B cell (primary cell): ENCODE measurements at regions not wholly inside any gene's neighbourhood (a gene's known extent, or its start where the extent isn't known, plus 50 kb on each side); places are given as distances from the start of the nearest gene placed in this dataset.

Experiments
- ATAC-seq: fragments of 200-7000 bp; cut with Tn5 transposase; one replicate; pipeline ENCODE4 v1.10.0; 2021; ENCODE audit warnings: low read depth, mild to moderate bottlenecking, moderate number of reproducible peaks, moderate library complexity
- CTCF ChIA-PET: fragments of 350-600 bp; sonication (Branson Sonifier 250); formaldehyde crosslinking; loops from one replicate; lab custom pipeline; 2021; ENCODE audit warnings: antibody characterized with exemption, inconsistent platforms; lab: Charles Lee
- POLR2A ChIA-PET: fragments of 350-600 bp; sonication (Branson Sonifier 250); formaldehyde crosslinking; loops from one replicate; lab custom pipeline; 2021; ENCODE audit warnings: antibody characterized with exemption; lab: Charles Lee
- DNase-seq: peaks from one replicate; pipeline ENCODE4 v3.0.0; 2013
- H2AFZ ChIP-seq: 2 replicates; pipeline ENCODE4 v1.6.1; 2012; ENCODE audit warnings: mild to moderate bottlenecking, low read depth, low read length; ENCODE audit not compliant: insufficient read depth, poor library complexity, severe bottlenecking
- H3K27ac ChIP-seq, 2 donors: 1 replicate in 1 of 2; 2 replicates in 1 of 2; pipeline ENCODE4 v1.5.1; 2012 to 2013; ENCODE audit warnings: low read length in 2 of 2, mild to moderate bottlenecking in 2 of 2, moderate library complexity in 1 of 2
- H3K27me3 ChIP-seq, 4 experiments: fragments of 200-600 bp in 1 of 4; sonication (generic) in 1 of 4; replicated peaks in 1 of 4; 1 replicate in 2 of 4; 2 replicates in 2 of 4; pipeline versions ENCODE4 v1.6.1 to v1.7.0; 2013 to 2016; ENCODE audit warnings: low read length in 3 of 4, mild to moderate bottlenecking in 2 of 4, mixed read lengths in 1 of 4, moderate library complexity in 1 of 4; ENCODE audit not compliant: insufficient read depth in 4 of 4, control insufficient read depth in 3 of 4; ENCODE audit errors: control extremely low read depth in 1 of 4
- H3K36me3 ChIP-seq, 2 experiments: replicated peaks in 1 of 2; 1 replicate in 1 of 2; 2 replicates in 1 of 2; pipeline versions ENCODE4 v1.6.1 to v1.7.1; 2013; ENCODE audit warnings: low read length in 1 of 2; ENCODE audit not compliant: insufficient read depth in 2 of 2, control insufficient read depth in 1 of 2; ENCODE audit errors: control extremely low read depth in 1 of 2, extremely low read depth in 1 of 2
- H3K4me1 ChIP-seq, 2 donors: fragments of 200-600 bp in 1 of 2; sonication (generic) in 1 of 2; 1 replicate in 1 of 2; 2 replicates in 1 of 2; pipeline versions ENCODE4 v1.5.1 to v1.6.1; 2013 to 2017; ENCODE audit warnings: low read length in 2 of 2; ENCODE audit not compliant: control insufficient read depth in 2 of 2, insufficient read depth in 2 of 2
- H3K4me2 ChIP-seq: replicated peaks from 2 replicates; pipeline ENCODE3; 2012; ENCODE audit warnings: mild to moderate bottlenecking, low read depth, low read length; ENCODE audit not compliant: poor library complexity, severe bottlenecking
- H3K4me3 ChIP-seq, 5 experiments: fragments of 200-600 bp in 1 of 5; sonication (generic) in 1 of 5; 1 replicate in 3 of 5; 2 replicates in 2 of 5; pipeline versions ENCODE4 v1.5.1 to v1.7.0; 2011 to 2016; ENCODE audit warnings: low read length in 4 of 5, mild to moderate bottlenecking in 4 of 5, low read depth in 2 of 5, control low read depth in 1 of 5, moderate library complexity in 1 of 5; ENCODE audit not compliant: insufficient read depth in 1 of 5; ENCODE audit errors: control extremely low read depth in 1 of 5, extremely low read depth in 1 of 5
- H3K79me2 ChIP-seq: fragments of 200-600 bp; sonication (generic); one replicate; pipeline ENCODE4 v1.6.0; 2016; ENCODE audit warnings: low read length; ENCODE audit not compliant: control insufficient read depth, insufficient read depth
- H3K9ac ChIP-seq: fragments of 200-600 bp; sonication (generic); 2 replicates; pipeline ENCODE4 v1.6.1; 2017; ENCODE audit warnings: mild to moderate bottlenecking, low read length, moderate library complexity
- H3K9me3 ChIP-seq, 3 donors: one replicate each; pipeline versions ENCODE4 v1.6.1 to v1.7.1; 2013; ENCODE audit warnings: low read length in 2 of 3; ENCODE audit not compliant: control insufficient read depth in 2 of 3, insufficient read depth in 1 of 3; ENCODE audit errors: control extremely low read depth in 1 of 3
- H4K20me1 ChIP-seq: 2 replicates; pipeline ENCODE4 v1.6.0; 2012; ENCODE audit warnings: mild to moderate bottlenecking, low read length; ENCODE audit not compliant: insufficient read depth, control insufficient read depth, poor library complexity, severe bottlenecking
- H3K27ac Mint-ChIP-seq: one replicate; pipeline ENCODE4 v1.8.0; 2021; ENCODE audit warnings: mixed read lengths
- H3K27me3 Mint-ChIP-seq: one replicate; pipeline ENCODE4 v1.8.0; 2021; ENCODE audit warnings: mixed read lengths
- H3K4me1 Mint-ChIP-seq: one replicate; pipeline ENCODE4 v1.8.0; 2021; ENCODE audit warnings: mixed read lengths
- H3K4me3 Mint-ChIP-seq: one replicate; pipeline ENCODE4 v1.8.0; 2021; ENCODE audit warnings: mixed read lengths
- H3K9me3 Mint-ChIP-seq: one replicate; pipeline ENCODE4 v1.8.0; 2022; ENCODE audit warnings: mixed read lengths; ENCODE audit not compliant: insufficient read depth
- EZH2 ChIP-seq: IDR thresholded peaks from 2 replicates; pipeline ENCODE4 v1.6.1; 2012; ENCODE audit warnings: borderline replicate concordance, low read depth, mild to moderate bottlenecking, moderate library complexity, low read length; ENCODE audit not compliant: insufficient read depth, poor library complexity, severe bottlenecking
- WGBS: methylation state at CpG from one replicate; pipeline ENCODE4 v1.1.5; 2013; ENCODE audit warnings: missing lambda C conversion rate; ENCODE audit not compliant: insufficient coverage; 5-methylcytosine and 5-hydroxymethylcytosine counted together
- intact Hi-C: fragments of 100-400 bp; cut with micrococcal nuclease; formaldehyde crosslinking; loops from one replicate; pipeline ENCODE4 v1.10.0; 2022
- TF ChIP-seq, protein P1 (sequence below): fragments of 200-600 bp; IDR thresholded peaks from one replicate; pipeline ENCODE4 v1.8.0; 2022; ENCODE audit warnings: antibody characterized with exemption, mild to moderate bottlenecking

GRCh38 chr9:103700195-103700962 is 393.7 kb upstream of the SMC2 start:
- Mint-ChIP-seq H3K27me3 (no peaks in the 10 kb centered on the region), H3K9me3 (no peaks in the 10 kb centered on the region), H3K4me3 (no peak overlapping the region), H3K4me1 (no peaks in the 10 kb centered on the region), H3K27ac (no peak overlapping the region)
- CTCF ChIA-PET = no interaction called here
- no peak overlapping the region for H3K9ac ChIP-seq
- no peaks in the 10 kb centered on the region for H3K79me2 ChIP-seq
- WGBS = 57% methylated on average over 1 of the region's 3 CpGs
- H3K4me3 ChIP-seq = no peak overlapping the region
- H3K36me3 ChIP-seq = no peaks in the 10 kb centered on the region
- H3K4me2 ChIP-seq = no peak overlapping the region
- ATAC-seq = no peak
- POLR2A ChIA-PET = no interaction called here
- TF ChIP-seq, protein P1, sequence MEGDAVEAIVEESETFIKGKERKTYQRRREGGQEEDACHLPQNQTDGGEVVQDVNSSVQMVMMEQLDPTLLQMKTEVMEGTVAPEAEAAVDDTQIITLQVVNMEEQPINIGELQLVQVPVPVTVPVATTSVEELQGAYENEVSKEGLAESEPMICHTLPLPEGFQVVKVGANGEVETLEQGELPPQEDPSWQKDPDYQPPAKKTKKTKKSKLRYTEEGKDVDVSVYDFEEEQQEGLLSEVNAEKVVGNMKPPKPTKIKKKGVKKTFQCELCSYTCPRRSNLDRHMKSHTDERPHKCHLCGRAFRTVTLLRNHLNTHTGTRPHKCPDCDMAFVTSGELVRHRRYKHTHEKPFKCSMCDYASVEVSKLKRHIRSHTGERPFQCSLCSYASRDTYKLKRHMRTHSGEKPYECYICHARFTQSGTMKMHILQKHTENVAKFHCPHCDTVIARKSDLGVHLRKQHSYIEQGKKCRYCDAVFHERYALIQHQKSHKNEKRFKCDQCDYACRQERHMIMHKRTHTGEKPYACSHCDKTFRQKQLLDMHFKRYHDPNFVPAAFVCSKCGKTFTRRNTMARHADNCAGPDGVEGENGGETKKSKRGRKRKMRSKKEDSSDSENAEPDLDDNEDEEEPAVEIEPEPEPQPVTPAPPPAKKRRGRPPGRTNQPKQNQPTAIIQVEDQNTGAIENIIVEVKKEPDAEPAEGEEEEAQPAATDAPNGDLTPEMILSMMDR = no peak
- no peak for TF ChIP-seq EZH2
- intact Hi-C loops = no loop called here
- no peak overlapping the region for H2AFZ ChIP-seq
- H3K9me3 ChIP-seq = no peaks in the 10 kb centered on the region
- H3K27me3 ChIP-seq = no peaks in the 10 kb centered on the region
- no peak for DNase-seq
- no peaks in the 10 kb centered on the region for H4K20me1 ChIP-seq
- H3K4me1 ChIP-seq = no peaks in the 10 kb centered on the region
- H3K27ac ChIP-seq = no peak overlapping the region

- H3K27me3 ChIP-seq = no peaks in the 10 kb centered on the region
- no peak for DNase-seq
- H3K27me3 Mint-ChIP-seq = no peaks in the 10 kb centered on the region
- no peaks in the 10 kb centered on the region for H3K9me3 Mint-ChIP-seq
- H3K4me2 ChIP-seq = no peak overlapping the region
- no peak overlapping the region for H3K4me3 Mint-ChIP-seq
- H3K36me3 ChIP-seq = no peaks in the 10 kb centered on the region
- intact Hi-C loops = no loop called here
- no peak overlapping the region for H3K27ac ChIP-seq
- H3K27ac Mint-ChIP-seq = no peak overlapping the region
- no peaks in the 10 kb centered on the region for H3K4me1 Mint-ChIP-seq
- ATAC-seq = no peak
- ChIA-PET POLR2A (no interaction called here), CTCF (no interaction called here)
- H3K79me2 ChIP-seq = no peaks in the 10 kb centered on the region
- H3K4me3 ChIP-seq = no peak overlapping the region
- H3K9ac ChIP-seq = no peak overlapping the region
- WGBS = no CpG with 5 or more reads among the region's 4 CpGs
- H3K4me1 ChIP-seq = no peaks in the 10 kb centered on the region
- H2AFZ ChIP-seq = no peak overlapping the region
- no peaks in the 10 kb centered on the region for H4K20me1 ChIP-seq
- H3K9me3 ChIP-seq = no peaks in the 10 kb centered on the region
- TF ChIP-seq, protein P1 = no peak
- TF ChIP-seq EZH2 = no peak
These were observed 391.5 kb upstream of the SMC2 start for GRCh38 chr9:103702572-103702971.
